B cell (primary cell): ENCODE measurements at regions not wholly inside any gene's neighbourhood (a gene's known extent, or its start where the extent isn't known, plus 50 kb on each side); places are given as distances from the start of the nearest gene placed in this dataset.

Source experiments
- ATAC-seq: fragments of 200-7000 bp; cut with Tn5 transposase; one replicate; pipeline ENCODE4 v1.10.0; 2021; ENCODE audit warnings: low read depth, mild to moderate bottlenecking, moderate number of reproducible peaks, moderate library complexity
- CTCF ChIA-PET: fragments of 350-600 bp; sonication (Branson Sonifier 250); formaldehyde crosslinking; loops from one replicate; lab custom pipeline; 2021; ENCODE audit warnings: antibody characterized with exemption, inconsistent platforms; lab: Charles Lee
- POLR2A ChIA-PET: fragments of 350-600 bp; sonication (Branson Sonifier 250); formaldehyde crosslinking; loops from one replicate; lab custom pipeline; 2021; ENCODE audit warnings: antibody characterized with exemption; lab: Charles Lee
- DNase-seq: peaks from one replicate; pipeline ENCODE4 v3.0.0; 2013
- H2AFZ ChIP-seq: 2 replicates; pipeline ENCODE4 v1.6.1; 2012; ENCODE audit warnings: mild to moderate bottlenecking, low read depth, low read length; ENCODE audit not compliant: insufficient read depth, poor library complexity, severe bottlenecking
- H3K27ac ChIP-seq, 2 donors: 1 replicate in 1 of 2; 2 replicates in 1 of 2; pipeline ENCODE4 v1.5.1; 2012 to 2013; ENCODE audit warnings: low read length in 2 of 2, mild to moderate bottlenecking in 2 of 2, moderate library complexity in 1 of 2
- H3K27me3 ChIP-seq, 4 experiments: fragments of 200-600 bp in 1 of 4; sonication (generic) in 1 of 4; replicated peaks in 1 of 4; 1 replicate in 2 of 4; 2 replicates in 2 of 4; pipeline versions ENCODE4 v1.6.1 to v1.7.0; 2013 to 2016; ENCODE audit warnings: low read length in 3 of 4, mild to moderate bottlenecking in 2 of 4, mixed read lengths in 1 of 4, moderate library complexity in 1 of 4; ENCODE audit not compliant: insufficient read depth in 4 of 4, control insufficient read depth in 3 of 4; ENCODE audit errors: control extremely low read depth in 1 of 4
- H3K36me3 ChIP-seq, 2 experiments: replicated peaks in 1 of 2; 1 replicate in 1 of 2; 2 replicates in 1 of 2; pipeline versions ENCODE4 v1.6.1 to v1.7.1; 2013; ENCODE audit warnings: low read length in 1 of 2; ENCODE audit not compliant: insufficient read depth in 2 of 2, control insufficient read depth in 1 of 2; ENCODE audit errors: control extremely low read depth in 1 of 2, extremely low read depth in 1 of 2
- H3K4me1 ChIP-seq, 2 donors: fragments of 200-600 bp in 1 of 2; sonication (generic) in 1 of 2; 1 replicate in 1 of 2; 2 replicates in 1 of 2; pipeline versions ENCODE4 v1.5.1 to v1.6.1; 2013 to 2017; ENCODE audit warnings: low read length in 2 of 2; ENCODE audit not compliant: control insufficient read depth in 2 of 2, insufficient read depth in 2 of 2
- H3K4me2 ChIP-seq: replicated peaks from 2 replicates; pipeline ENCODE3; 2012; ENCODE audit warnings: mild to moderate bottlenecking, low read depth, low read length; ENCODE audit not compliant: poor library complexity, severe bottlenecking
- H3K4me3 ChIP-seq, 5 experiments: fragments of 200-600 bp in 1 of 5; sonication (generic) in 1 of 5; 1 replicate in 3 of 5; 2 replicates in 2 of 5; pipeline versions ENCODE4 v1.5.1 to v1.7.0; 2011 to 2016; ENCODE audit warnings: low read length in 4 of 5, mild to moderate bottlenecking in 4 of 5, low read depth in 2 of 5, control low read depth in 1 of 5, moderate library complexity in 1 of 5; ENCODE audit not compliant: insufficient read depth in 1 of 5; ENCODE audit errors: control extremely low read depth in 1 of 5, extremely low read depth in 1 of 5
- H3K79me2 ChIP-seq: fragments of 200-600 bp; sonication (generic); one replicate; pipeline ENCODE4 v1.6.0; 2016; ENCODE audit warnings: low read length; ENCODE audit not compliant: control insufficient read depth, insufficient read depth
- H3K9ac ChIP-seq: fragments of 200-600 bp; sonication (generic); 2 replicates; pipeline ENCODE4 v1.6.1; 2017; ENCODE audit warnings: mild to moderate bottlenecking, low read length, moderate library complexity
- H3K9me3 ChIP-seq, 3 donors: one replicate each; pipeline versions ENCODE4 v1.6.1 to v1.7.1; 2013; ENCODE audit warnings: low read length in 2 of 3; ENCODE audit not compliant: control insufficient read depth in 2 of 3, insufficient read depth in 1 of 3; ENCODE audit errors: control extremely low read depth in 1 of 3
- H4K20me1 ChIP-seq: 2 replicates; pipeline ENCODE4 v1.6.0; 2012; ENCODE audit warnings: mild to moderate bottlenecking, low read length; ENCODE audit not compliant: insufficient read depth, control insufficient read depth, poor library complexity, severe bottlenecking
- H3K27ac Mint-ChIP-seq: one replicate; pipeline ENCODE4 v1.8.0; 2021; ENCODE audit warnings: mixed read lengths
- H3K27me3 Mint-ChIP-seq: one replicate; pipeline ENCODE4 v1.8.0; 2021; ENCODE audit warnings: mixed read lengths
- H3K4me1 Mint-ChIP-seq: one replicate; pipeline ENCODE4 v1.8.0; 2021; ENCODE audit warnings: mixed read lengths
- H3K4me3 Mint-ChIP-seq: one replicate; pipeline ENCODE4 v1.8.0; 2021; ENCODE audit warnings: mixed read lengths
- H3K9me3 Mint-ChIP-seq: one replicate; pipeline ENCODE4 v1.8.0; 2022; ENCODE audit warnings: mixed read lengths; ENCODE audit not compliant: insufficient read depth
- EZH2 ChIP-seq: IDR thresholded peaks from 2 replicates; pipeline ENCODE4 v1.6.1; 2012; ENCODE audit warnings: borderline replicate concordance, low read depth, mild to moderate bottlenecking, moderate library complexity, low read length; ENCODE audit not compliant: insufficient read depth, poor library complexity, severe bottlenecking
- WGBS: methylation state at CpG from one replicate; pipeline ENCODE4 v1.1.5; 2013; ENCODE audit warnings: missing lambda C conversion rate; ENCODE audit not compliant: insufficient coverage; 5-methylcytosine and 5-hydroxymethylcytosine counted together
- intact Hi-C: fragments of 100-400 bp; cut with micrococcal nuclease; formaldehyde crosslinking; loops from one replicate; pipeline ENCODE4 v1.10.0; 2022
- TF ChIP-seq, protein P1 (sequence below): fragments of 200-600 bp; IDR thresholded peaks from one replicate; pipeline ENCODE4 v1.8.0; 2022; ENCODE audit warnings: antibody characterized with exemption, mild to moderate bottlenecking

DNA sequence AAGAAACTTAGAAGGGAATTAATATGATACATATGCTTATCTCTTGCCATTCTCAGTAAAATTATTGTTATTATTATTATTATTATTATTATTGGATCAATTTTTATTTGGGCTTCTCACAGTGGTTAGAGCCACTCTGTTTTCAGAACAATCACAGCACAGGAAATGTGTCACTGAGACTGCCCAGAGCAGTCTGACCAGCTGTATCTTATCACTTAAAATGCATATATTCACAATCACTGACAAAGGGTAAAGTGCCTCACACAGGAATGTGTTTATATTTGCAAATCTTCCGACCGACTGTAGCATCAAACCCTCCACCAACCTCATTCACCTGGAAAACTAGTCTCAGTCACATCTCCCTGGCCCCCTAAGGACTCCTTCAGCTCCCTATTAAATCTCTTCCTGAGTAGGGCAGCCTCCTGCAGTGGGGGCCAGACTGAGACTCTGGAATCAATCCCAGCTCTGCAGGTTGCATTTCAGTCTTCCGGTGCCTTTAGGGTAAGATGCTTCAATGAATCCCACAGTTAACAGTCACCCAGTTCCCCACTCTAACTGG lies 738.3 kb upstream of the SLITRK5 start:
- Mint-ChIP-seq H3K4me1 (no peaks in the 10 kb centered on the region), H3K27ac (no peak overlapping the region), H3K9me3 (no peaks in the 10 kb centered on the region), H3K4me3 (no peak overlapping the region), H3K27me3 (no peaks in the 10 kb centered on the region)
- DNase-seq (no peak), ATAC-seq (no peak)
- no peak overlapping the region for H3K4me3 ChIP-seq
- no peak for TF ChIP-seq EZH2
- TF ChIP-seq, protein P1, sequence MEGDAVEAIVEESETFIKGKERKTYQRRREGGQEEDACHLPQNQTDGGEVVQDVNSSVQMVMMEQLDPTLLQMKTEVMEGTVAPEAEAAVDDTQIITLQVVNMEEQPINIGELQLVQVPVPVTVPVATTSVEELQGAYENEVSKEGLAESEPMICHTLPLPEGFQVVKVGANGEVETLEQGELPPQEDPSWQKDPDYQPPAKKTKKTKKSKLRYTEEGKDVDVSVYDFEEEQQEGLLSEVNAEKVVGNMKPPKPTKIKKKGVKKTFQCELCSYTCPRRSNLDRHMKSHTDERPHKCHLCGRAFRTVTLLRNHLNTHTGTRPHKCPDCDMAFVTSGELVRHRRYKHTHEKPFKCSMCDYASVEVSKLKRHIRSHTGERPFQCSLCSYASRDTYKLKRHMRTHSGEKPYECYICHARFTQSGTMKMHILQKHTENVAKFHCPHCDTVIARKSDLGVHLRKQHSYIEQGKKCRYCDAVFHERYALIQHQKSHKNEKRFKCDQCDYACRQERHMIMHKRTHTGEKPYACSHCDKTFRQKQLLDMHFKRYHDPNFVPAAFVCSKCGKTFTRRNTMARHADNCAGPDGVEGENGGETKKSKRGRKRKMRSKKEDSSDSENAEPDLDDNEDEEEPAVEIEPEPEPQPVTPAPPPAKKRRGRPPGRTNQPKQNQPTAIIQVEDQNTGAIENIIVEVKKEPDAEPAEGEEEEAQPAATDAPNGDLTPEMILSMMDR = no peak
- no peak overlapping the region for H3K27ac ChIP-seq
- no peak overlapping the region for H3K9ac ChIP-seq
- ChIA-PET CTCF (no interaction called here), POLR2A (no interaction called here)
- H2AFZ ChIP-seq = no peak overlapping the region
- WGBS = 93% methylated on average over 2 of the region's 3 CpGs
- no peaks in the 10 kb centered on the region for H3K4me1 ChIP-seq
- H3K36me3 ChIP-seq = no peaks in the 10 kb centered on the region
- no peak overlapping the region for H3K4me2 ChIP-seq
- H3K79me2 ChIP-seq = no peaks in the 10 kb centered on the region
- intact Hi-C loops = no loop called here
- H3K27me3 ChIP-seq = no peaks in the 10 kb centered on the region
- H4K20me1 ChIP-seq = no peaks in the 10 kb centered on the region
- no peaks in the 10 kb centered on the region for H3K9me3 ChIP-seq

DNA sequence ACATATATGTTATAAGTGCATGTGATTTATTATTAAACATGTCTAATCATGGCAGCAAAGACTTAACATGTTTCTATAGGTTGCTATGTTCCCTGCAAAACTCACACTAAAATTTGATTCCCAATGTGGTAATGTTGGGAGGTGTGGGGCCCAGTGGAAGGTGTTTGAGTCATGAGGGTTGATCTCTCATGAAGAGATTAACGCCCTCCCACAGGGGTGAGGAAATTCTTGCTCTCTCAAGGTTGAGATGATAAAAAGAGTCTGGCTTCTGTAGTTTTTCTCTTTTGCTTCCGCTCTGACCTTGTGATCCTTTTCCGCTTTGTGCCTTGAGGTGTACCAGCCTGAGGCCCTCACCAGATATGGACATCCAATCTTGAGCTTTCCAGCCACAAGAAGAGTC lies 737.5 kb upstream of the SLITRK5 start:
- DNase-seq = no peak
- Mint-ChIP-seq H3K4me1 (no peaks in the 10 kb centered on the region), H3K4me3 (no peak overlapping the region), H3K9me3 (no peaks in the 10 kb centered on the region), H3K27ac (no peak overlapping the region), H3K27me3 (no peaks in the 10 kb centered on the region)
- Histone ChIP-seq H2AFZ (no peak overlapping the region), H3K36me3 (no peaks in the 10 kb centered on the region), H3K4me2 (no peak overlapping the region), H3K79me2 (no peaks in the 10 kb centered on the region), H4K20me1 (no peaks in the 10 kb centered on the region), H3K9ac (no peak overlapping the region), H3K4me3 (no peak overlapping the region), H3K27me3 (no peaks in the 10 kb centered on the region), H3K9me3 (no peaks in the 10 kb centered on the region), H3K27ac (no peak overlapping the region), H3K4me1 (no peaks in the 10 kb centered on the region)
- TF ChIP-seq EZH2 = no peak
- TF ChIP-seq, protein P1 = no peak
- 93% methylated on average over 3 of the region's 3 CpGs for WGBS
- CTCF ChIA-PET = no interaction called here
- no peak for ATAC-seq
- intact Hi-C loops = no loop called here
- POLR2A ChIA-PET = no interaction called here
